ENCODE measurements at regions not wholly inside any gene's neighbourhood (a gene's known extent, or its start where the extent isn't known, plus 50 kb on each side); places are given as distances from the start of the nearest gene placed in this dataset.

DNA sequence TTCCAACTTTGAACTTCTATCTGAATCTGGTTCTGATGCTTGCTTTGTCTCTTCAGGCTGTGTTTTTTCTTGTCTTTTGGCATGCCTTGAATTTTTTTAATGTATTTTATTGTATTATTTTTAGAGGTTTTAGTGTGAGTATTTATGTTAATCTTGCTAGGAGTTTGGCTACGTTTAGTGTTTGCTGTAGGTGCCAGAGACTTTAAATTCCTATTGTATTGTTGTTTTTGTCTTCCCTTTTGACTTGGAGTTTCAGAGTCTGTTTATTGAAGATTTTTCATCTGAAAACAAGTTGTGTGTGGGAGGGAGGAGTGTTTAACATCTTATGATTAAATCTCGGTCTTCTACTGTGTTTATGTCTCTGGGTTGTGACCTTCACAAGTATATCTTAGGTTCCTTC, 956.8 kb downstream of the TLE1 start:
- H3K79me2 ChIP-seq (ENCODE audit: control insufficient read depth, low read length) = no peaks in the 10 kb centered on the region
- H3K4me3 ChIP-seq (ENCODE audit: low read length) = no peak overlapping the region
- H3K9me2 ChIP-seq (replicated peaks; ENCODE audit: control insufficient read depth, low read length) = no peaks in the 10 kb centered on the region
- H4K20me1 ChIP-seq (ENCODE audit: control insufficient read depth, insufficient read depth, low read depth, low read length) = no peaks in the 10 kb centered on the region
- TF ChIP-seq, protein P1, sequence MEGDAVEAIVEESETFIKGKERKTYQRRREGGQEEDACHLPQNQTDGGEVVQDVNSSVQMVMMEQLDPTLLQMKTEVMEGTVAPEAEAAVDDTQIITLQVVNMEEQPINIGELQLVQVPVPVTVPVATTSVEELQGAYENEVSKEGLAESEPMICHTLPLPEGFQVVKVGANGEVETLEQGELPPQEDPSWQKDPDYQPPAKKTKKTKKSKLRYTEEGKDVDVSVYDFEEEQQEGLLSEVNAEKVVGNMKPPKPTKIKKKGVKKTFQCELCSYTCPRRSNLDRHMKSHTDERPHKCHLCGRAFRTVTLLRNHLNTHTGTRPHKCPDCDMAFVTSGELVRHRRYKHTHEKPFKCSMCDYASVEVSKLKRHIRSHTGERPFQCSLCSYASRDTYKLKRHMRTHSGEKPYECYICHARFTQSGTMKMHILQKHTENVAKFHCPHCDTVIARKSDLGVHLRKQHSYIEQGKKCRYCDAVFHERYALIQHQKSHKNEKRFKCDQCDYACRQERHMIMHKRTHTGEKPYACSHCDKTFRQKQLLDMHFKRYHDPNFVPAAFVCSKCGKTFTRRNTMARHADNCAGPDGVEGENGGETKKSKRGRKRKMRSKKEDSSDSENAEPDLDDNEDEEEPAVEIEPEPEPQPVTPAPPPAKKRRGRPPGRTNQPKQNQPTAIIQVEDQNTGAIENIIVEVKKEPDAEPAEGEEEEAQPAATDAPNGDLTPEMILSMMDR (IDR thresholded peaks at IDR 0.05; ENCODE audit: low read depth, low read length, poor library complexity, severe bottlenecking) = no peak
- TF ChIP-seq EZH2phosphoT487 (IDR thresholded peaks at IDR 0.05; ENCODE audit: borderline replicate concordance, low read length) = no peak
- H3K9me3 ChIP-seq (ENCODE audit: control insufficient read depth, insufficient read depth, low read length) = no peaks in the 10 kb centered on the region
- no peak overlapping the region for H3K27ac ChIP-seq (ENCODE audit: low read depth, low read length)
- H3K36me3 ChIP-seq (ENCODE audit: control insufficient read depth, low read length) = no peaks in the 10 kb centered on the region
- no peak overlapping the region for H3K4me2 ChIP-seq (ENCODE audit: low read length)
- no peaks in the 10 kb centered on the region for H3K27me3 ChIP-seq (ENCODE audit: control insufficient read depth, low read length)
- no peaks in the 10 kb centered on the region for H3K4me1 ChIP-seq (ENCODE audit: control insufficient read depth, low read length)
- H3F3A ChIP-seq (ENCODE audit: control insufficient read depth, insufficient read depth) = no peaks in the 10 kb centered on the region

DNA sequence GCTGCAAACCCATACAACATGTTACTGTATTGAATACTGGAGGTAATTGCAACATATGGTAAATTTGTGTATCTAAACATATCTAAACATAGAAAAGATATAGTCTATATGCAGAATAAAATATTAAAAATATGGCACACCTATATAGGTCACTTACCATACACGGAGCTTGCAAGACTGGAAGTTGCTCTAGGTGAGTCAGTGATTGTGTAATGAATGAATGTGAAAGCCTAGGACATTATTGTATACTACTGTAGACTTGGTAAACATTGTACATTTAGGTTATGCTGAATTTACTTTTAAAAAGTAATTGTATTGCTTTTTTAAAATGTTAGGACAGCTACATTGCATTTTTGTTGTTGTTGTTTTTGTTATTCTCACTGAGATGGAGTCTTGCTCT, 968.8 kb downstream of the TLE1 start:
- Histone ChIP-seq H3K27ac (ENCODE audit: low read depth, low read length) (no peak overlapping the region), H3K9me3 (ENCODE audit: control insufficient read depth, insufficient read depth, low read length) (no peaks in the 10 kb centered on the region), H3K9me2 (replicated peaks; ENCODE audit: control insufficient read depth, low read length) (no peaks in the 10 kb centered on the region), H3K4me1 (ENCODE audit: control insufficient read depth, low read length) (no peaks in the 10 kb centered on the region), H3K27me3 (ENCODE audit: control insufficient read depth, low read length) (no peaks in the 10 kb centered on the region), H3F3A (ENCODE audit: control insufficient read depth, insufficient read depth) (no peaks in the 10 kb centered on the region), H3K79me2 (ENCODE audit: control insufficient read depth, low read length) (no peaks in the 10 kb centered on the region), H3K36me3 (ENCODE audit: control insufficient read depth, low read length) (no peaks in the 10 kb centered on the region), H4K20me1 (ENCODE audit: control insufficient read depth, insufficient read depth, low read depth, low read length) (no peaks in the 10 kb centered on the region), H3K4me2 (ENCODE audit: low read length) (no peak overlapping the region), H3K4me3 (ENCODE audit: low read length) (no peak overlapping the region)
- no peak for TF ChIP-seq EZH2phosphoT487 (IDR thresholded peaks at IDR 0.05; ENCODE audit: borderline replicate concordance, low read length)
- TF ChIP-seq, protein P1 (IDR thresholded peaks at IDR 0.05; ENCODE audit: low read depth, low read length, poor library complexity, severe bottlenecking) = no peak

DNA sequence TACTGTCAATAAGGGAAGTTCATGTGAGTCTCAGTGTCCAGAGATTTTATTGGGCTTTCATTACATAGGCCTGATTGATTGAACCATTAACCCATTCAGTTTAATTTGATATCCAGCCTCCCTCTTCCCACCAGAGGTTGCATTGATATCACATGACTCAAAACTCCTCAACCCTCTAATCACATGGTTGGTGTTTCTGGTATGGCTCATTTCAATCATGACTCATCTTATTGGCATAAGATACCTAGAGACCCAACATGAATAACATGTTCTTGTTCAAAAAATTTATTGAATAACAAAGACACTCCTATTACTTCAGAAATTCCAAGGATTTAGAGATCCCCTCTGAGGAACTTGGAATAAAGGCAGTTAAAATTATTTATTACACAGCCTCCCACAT, 982.2 kb downstream of the TLE1 start:
- Histone ChIP-seq H3K4me3 (ENCODE audit: low read length) (no peak overlapping the region), H3F3A (ENCODE audit: control insufficient read depth, insufficient read depth) (no peaks in the 10 kb centered on the region)

More for the DNA sequence above, 982.2 kb downstream of the TLE1 start:
- Histone ChIP-seq H3K27ac (ENCODE audit: low read depth, low read length) (no peak overlapping the region), H3K4me2 (ENCODE audit: low read length) (no peak overlapping the region), H4K20me1 (ENCODE audit: control insufficient read depth, insufficient read depth, low read depth, low read length) (no peaks in the 10 kb centered on the region), H3K9me3 (ENCODE audit: control insufficient read depth, insufficient read depth, low read length) (no peaks in the 10 kb centered on the region), H3K4me1 (ENCODE audit: control insufficient read depth, low read length) (no peaks in the 10 kb centered on the region), H3K27me3 (ENCODE audit: control insufficient read depth, low read length) (no peaks in the 10 kb centered on the region), H3K9me2 (replicated peaks; ENCODE audit: control insufficient read depth, low read length) (no peaks in the 10 kb centered on the region), H3K36me3 (ENCODE audit: control insufficient read depth, low read length) (no peaks in the 10 kb centered on the region), H3K79me2 (ENCODE audit: control insufficient read depth, low read length) (no peaks in the 10 kb centered on the region)
- no peak for TF ChIP-seq EZH2phosphoT487 (IDR thresholded peaks at IDR 0.05; ENCODE audit: borderline replicate concordance, low read length)
- TF ChIP-seq, protein P1 (IDR thresholded peaks at IDR 0.05; ENCODE audit: low read depth, low read length, poor library complexity, severe bottlenecking) = no peak
